ENCODE measurements at regions not wholly inside any gene's neighbourhood (a gene's known extent, or its start where the extent isn't known, plus 50 kb on each side); places are given as distances from the start of the nearest gene placed in this dataset.
"Not testable (repeated sequence)": the region's sequence is repeated elsewhere in the genome, so short reads cannot be mapped to it uniquely, and the experiment has no call there.

DNA sequence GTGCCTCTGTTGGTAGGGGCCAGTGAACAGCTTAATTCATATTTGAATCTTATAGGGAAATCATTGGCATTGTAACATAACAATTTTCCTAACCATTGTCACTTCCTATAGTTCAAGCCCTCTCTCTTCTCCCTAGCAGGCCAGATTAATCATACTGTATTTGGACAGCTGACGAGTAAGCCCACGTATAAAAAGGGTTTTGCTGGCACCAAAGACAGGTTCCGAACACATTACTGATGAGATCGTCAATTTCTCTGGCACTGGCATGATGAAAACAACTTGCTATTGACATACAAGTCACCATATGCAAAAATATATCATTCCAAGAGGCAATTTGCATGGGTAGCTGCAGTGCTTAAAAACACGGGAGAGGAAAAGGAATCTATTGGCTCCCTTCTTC lies 891.1 kb upstream of the AUTS2 start:
- TF ChIP-seq CTCF (IDR thresholded peaks at IDR 0.05) (no peak), POLR2A (IDR thresholded peaks at IDR 0.05) (no peak)
- Histone ChIP-seq H3K4me1 (no peaks in the 10 kb centered on the region), H3K9me3 (no peaks in the 10 kb centered on the region), H3K36me3 (no peaks in the 10 kb centered on the region), H3K27ac (no peak overlapping the region), H3K4me3 (replicated peaks in 1 of 3) (no peak overlapping the region), H3K27me3 (no peaks in the 10 kb centered on the region)
- intact Hi-C loops (cut with DNase I): no loop called here
- WGBS, 2 donors: 84 to 87% methylated on average over 5 of the region's 5 CpGs
- no peak for DNase-seq

DNA sequence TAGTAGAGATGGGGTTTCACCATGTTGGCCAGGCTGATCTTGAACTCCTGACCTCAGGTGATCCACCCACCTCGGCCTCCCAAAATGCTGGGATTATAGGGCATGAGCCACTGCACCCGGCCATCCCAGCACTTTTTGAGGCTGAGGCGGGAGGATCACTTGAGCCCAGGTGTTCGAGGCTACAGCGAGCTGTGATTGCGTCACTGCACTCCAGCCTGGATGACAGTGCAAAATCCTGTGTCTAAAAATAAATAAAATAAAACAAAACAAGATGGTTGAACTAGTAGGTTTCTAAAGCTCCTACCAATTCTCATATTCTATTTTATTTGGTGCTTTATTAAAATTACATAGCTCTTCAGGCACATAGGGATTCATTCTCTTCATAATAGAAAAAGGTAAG lies 890.3 kb upstream of the AUTS2 start:
- Histone ChIP-seq H3K27ac (no peak overlapping the region), H3K36me3 (no peaks in the 10 kb centered on the region), H3K4me1 (no peaks in the 10 kb centered on the region), H3K9me3 (no peaks in the 10 kb centered on the region), H3K4me3 (replicated peaks in 1 of 3) (no peak overlapping the region), H3K27me3 (no peaks in the 10 kb centered on the region)
- 89 to 91% methylated on average over 6 of the region's 6 CpGs for WGBS, 2 donors
- intact Hi-C loops (cut with DNase I): no loop called here
- no peak for DNase-seq
- TF ChIP-seq POLR2A (IDR thresholded peaks at IDR 0.05) (no peak), CTCF (IDR thresholded peaks at IDR 0.05) (no peak)

GRCh38 chr7:68712956-68713495 lies 885.2 kb upstream of the AUTS2 start:
- DNase-seq: no peak
- Histone ChIP-seq H3K4me1 (peaks cover 0 to 10% of the 10 kb centered on the region in 2 donors), H3K27ac (no peak overlapping the region), H3K9me3 (no peaks in the 10 kb centered on the region), H3K27me3 (no peaks in the 10 kb centered on the region), H3K4me3 (replicated peaks in 1 of 3) (no peak overlapping the region), H3K36me3 (no peaks in the 10 kb centered on the region)
- no peak for TF ChIP-seq POLR2A (IDR thresholded peaks at IDR 0.05)
- no peak for TF ChIP-seq CTCF (IDR thresholded peaks at IDR 0.05)
- WGBS, 2 donors: 69 to 75% methylated on average over 7 of the region's 7 CpGs
- intact Hi-C loops (cut with DNase I): no loop called here

DNA sequence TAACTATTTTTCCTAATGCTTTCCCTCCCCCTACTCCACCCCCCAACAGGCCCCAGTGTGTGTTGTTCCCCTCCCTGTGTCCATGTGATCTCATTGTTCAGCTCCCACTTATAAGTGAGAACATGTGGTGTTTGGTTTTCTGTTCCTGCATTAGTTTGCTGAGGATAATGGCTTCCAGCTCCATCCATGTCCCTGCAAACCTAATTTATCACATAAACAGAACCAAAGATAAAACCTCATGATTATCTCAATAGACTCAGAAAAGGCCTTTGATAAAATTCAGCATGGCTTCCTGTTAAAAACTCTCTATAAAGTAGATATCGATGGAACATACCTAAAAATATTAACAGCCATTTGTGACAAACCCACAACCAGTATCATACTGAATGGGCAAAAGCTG lies 884.1 kb upstream of the AUTS2 start:
- DNase-seq; intact Hi-C loops (cut with DNase I); H3K27ac ChIP-seq; H3K4me3 ChIP-seq (replicated peaks in 1 of 3); H3K27me3 ChIP-seq; H3K36me3 ChIP-seq; H3K9me3 ChIP-seq: not testable (repeated sequence)
- 91 to 94% methylated on average over 1 of the region's 1 CpG for WGBS, 2 donors
- H3K4me1 ChIP-seq: peaks cover 0 to 15% of the 10 kb centered on the region in 2 donors

- no peak overlapping the region for H3K4me3 ChIP-seq (replicated peaks in 1 of 3)
Measured at GRCh38 chr7:68715907-68716306, 882.4 kb upstream of the AUTS2 start.

More at GRCh38 chr7:68715907-68716306, 882.4 kb upstream of the AUTS2 start:
- WGBS, 2 donors: 64 to 94% methylated on average over 4 of the region's 4 CpGs
- no peak for TF ChIP-seq POLR2A (IDR thresholded peaks at IDR 0.05)
- TF ChIP-seq CTCF (IDR thresholded peaks at IDR 0.05): no peak
- Histone ChIP-seq H3K9me3 (no peaks in the 10 kb centered on the region), H3K27ac (no peak overlapping the region), H3K36me3 (no peaks in the 10 kb centered on the region), H3K27me3 (no peaks in the 10 kb centered on the region), H3K4me1 (peaks cover 0 to 15% of the 10 kb centered on the region in 2 donors)
- intact Hi-C loops (cut with DNase I): no loop called here
- DNase-seq: no peak
